Activated CD4-positive, alpha-beta T cell treated with anti-CD3 and anti-CD28 coated beads for 36 hours (primary cell): ENCODE measurements at regions not wholly inside any gene's neighbourhood (a gene's known extent, or its start where the extent isn't known, plus 50 kb on each side); places are given as distances from the start of the nearest gene placed in this dataset.
A peak's percentile ranks its signal among the peaks of the same experiment; 100 is the strongest.

Source experiments
- ATAC-seq: fragments of 200-7000 bp; cut with Tn5 transposase; one replicate; pipeline ENCODE4 v1.10.0; 2021; ENCODE audit warnings: mild to moderate bottlenecking, moderate library complexity
- CTCF ChIA-PET: fragments of 350-600 bp; sonication (Branson Sonifier 250); formaldehyde crosslinking; loops from one replicate; lab custom pipeline; 2021; ENCODE audit warnings: antibody characterized with exemption; lab: Charles Lee
- POLR2A ChIA-PET: fragments of 350-600 bp; sonication (Branson Sonifier 250); formaldehyde crosslinking; loops from one replicate; lab custom pipeline; 2021; ENCODE audit warnings: antibody characterized with exemption, inconsistent platforms; lab: Charles Lee
- DNase-seq: peaks from one replicate; pipeline ENCODE4 v3.0.0-alpha.2; 2020
- H3K27ac Mint-ChIP-seq: one replicate; pipeline ENCODE4 v1.8.0; 2021; ENCODE audit warnings: mixed read lengths
- H3K27me3 Mint-ChIP-seq: one replicate; pipeline ENCODE4 v1.8.0; 2021; ENCODE audit warnings: mixed read lengths
- H3K36me3 Mint-ChIP-seq: one replicate; pipeline ENCODE4 v1.8.0; 2021; ENCODE audit warnings: low read depth, mixed read lengths
- H3K4me1 Mint-ChIP-seq: one replicate; pipeline ENCODE4 v1.8.0; 2021; ENCODE audit warnings: mixed read lengths
- H3K4me3 Mint-ChIP-seq: one replicate; pipeline ENCODE4 v1.8.0; 2021; ENCODE audit warnings: mild to moderate bottlenecking, moderate library complexity, mixed read lengths
- H3K9me3 Mint-ChIP-seq: one replicate; pipeline ENCODE4 v1.8.0; 2021; ENCODE audit warnings: low read depth, mixed read lengths
- intact Hi-C, 2 experiments: fragments of 100-400 bp; cut with DNase I in 1 of 2; cut with micrococcal nuclease in 1 of 2; formaldehyde crosslinking; loops; one replicate each; pipeline versions ENCODE4 v1.14.2 to v1.15.1; 2022 to 2024; cut with DNase I, micrococcal nuclease

DNA sequence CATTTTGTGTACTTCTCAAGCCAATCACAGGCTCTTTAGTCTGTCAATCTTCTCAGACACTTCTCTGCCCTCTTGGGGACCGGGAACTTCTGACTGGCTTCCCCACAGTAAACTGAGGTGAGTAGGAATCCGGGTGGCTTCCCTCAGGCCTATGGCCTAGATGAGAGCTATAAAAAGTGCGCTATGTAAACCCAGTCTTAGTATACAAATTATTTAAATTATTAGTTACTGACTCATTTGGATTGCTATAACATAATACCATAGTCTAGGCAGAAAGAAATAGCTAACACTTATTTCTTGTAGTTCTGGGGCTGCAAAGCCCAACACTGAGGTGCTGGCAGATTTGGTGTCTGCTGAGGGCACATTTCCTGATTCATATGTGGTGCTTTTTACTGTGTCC lies 109.2 kb upstream of the MCHR2 start:
- Mint-ChIP-seq H3K27me3 (peaks cover 14% of the 10 kb centered on the region), H3K4me3 (no peak overlapping the region), H3K36me3 (no peaks in the 10 kb centered on the region), H3K9me3 (no peaks in the 10 kb centered on the region), H3K27ac (no peak overlapping the region), H3K4me1 (no peaks in the 10 kb centered on the region)
- ATAC-seq: no peak
- no peak for DNase-seq
- ChIA-PET POLR2A (no interaction called here), CTCF (interaction anchor here (1.3 kb wide), 1 partner anchor 102 kb away, joined by 3 read pairs; no protein-coding TSS in a partner anchor)
- intact Hi-C loops: no loop called here

DNA sequence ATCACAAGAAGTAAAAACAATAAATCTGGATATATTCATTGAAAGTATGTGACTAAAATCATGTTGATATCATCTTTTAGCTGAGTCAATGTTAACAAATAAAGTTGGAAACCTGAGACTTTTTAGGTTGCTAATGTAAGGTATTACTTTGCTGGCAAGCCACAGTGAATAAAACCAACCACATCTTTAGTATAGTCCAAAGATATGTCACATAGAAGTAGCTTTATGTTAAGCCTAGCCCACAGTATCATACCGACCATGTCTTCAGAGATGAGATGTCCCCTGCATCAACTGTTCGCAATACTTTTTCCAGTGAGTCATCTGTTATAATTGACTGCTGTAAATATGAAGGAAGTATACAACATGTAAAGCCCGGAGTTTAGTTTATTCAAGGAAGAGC lies 107.6 kb upstream of the MCHR2 start:
- Mint-ChIP-seq H3K27ac (no peak overlapping the region), H3K27me3 (peaks cover 13% of the 10 kb centered on the region), H3K4me1 (no peaks in the 10 kb centered on the region), H3K36me3 (no peaks in the 10 kb centered on the region), H3K4me3 (no peak overlapping the region), H3K9me3 (no peaks in the 10 kb centered on the region)
- DNase-seq: no peak
- ChIA-PET POLR2A (no interaction called here), CTCF (no interaction called here)
- no peak for ATAC-seq
- intact Hi-C loops: loop anchor here in 1 of 2 experiments (2.0 kb wide), 1 partner anchor 233 kb away; no protein-coding TSS in a partner anchor

GRCh38 chr6:100100776-100101175 lies 106.8 kb upstream of the MCHR2 start:
- Mint-ChIP-seq H3K9me3 (no peaks in the 10 kb centered on the region), H3K36me3 (no peaks in the 10 kb centered on the region), H3K27ac (no peak overlapping the region), H3K27me3 (peaks cover 8% of the 10 kb centered on the region), H3K4me3 (no peak overlapping the region), H3K4me1 (no peaks in the 10 kb centered on the region)
- DNase-seq (no peak), ATAC-seq (no peak)
- ChIA-PET CTCF (interaction anchor here (0.9 to 3.7 kb wide), 8 partner anchors 16 to 563 kb away, joined by 3 to 32 read pairs (median 4); no protein-coding TSS in a partner anchor), POLR2A (no interaction called here)
- intact Hi-C loops: loop anchor here in 1 of 2 experiments (2.0 kb wide), 1 partner anchor 232 kb away; no protein-coding TSS in a partner anchor

GRCh38 chr6:100099189-100100074 lies 105.4 kb upstream of the MCHR2 start:
- Mint-ChIP-seq H3K27me3 (peaks cover 2% of the 10 kb centered on the region), H3K4me3 (no peak overlapping the region), H3K4me1 (no peaks in the 10 kb centered on the region), H3K36me3 (no peaks in the 10 kb centered on the region), H3K27ac (no peak overlapping the region), H3K9me3 (no peaks in the 10 kb centered on the region)
- CTCF ChIA-PET: interaction anchor here (0.7 to 3.7 kb wide), 13 partner anchors 12 to 565 kb away, joined by 3 to 32 read pairs (median 4); no protein-coding TSS in a partner anchor
- no peak for DNase-seq
- intact Hi-C loops: loop anchor here (1.0 to 10.0 kb wide), 4 partner anchors 97 to 635 kb away; no protein-coding TSS in a partner anchor
- ATAC-seq: no peak
- POLR2A ChIA-PET: no interaction called here

GRCh38 chr6:100096936-100097335 lies 102.9 kb upstream of the MCHR2 start:
- ChIA-PET POLR2A (no interaction called here), CTCF (interaction anchor here (0.7 to 1.1 kb wide), 5 partner anchors 16 to 229 kb away, joined by 3 to 7 read pairs (median 4); no protein-coding TSS in a partner anchor)
- ATAC-seq (no peak), DNase-seq (no peak)
- H3K27me3 Mint-ChIP-seq: peaks cover 2% of the 10 kb centered on the region
- intact Hi-C loops: loop anchor here in 1 of 2 experiments (10.0 kb wide), 1 partner anchor 632 kb away; no protein-coding TSS in a partner anchor
- H3K36me3 Mint-ChIP-seq: no peaks in the 10 kb centered on the region
- no peak overlapping the region for H3K27ac Mint-ChIP-seq
- no peaks in the 10 kb centered on the region for H3K4me1 Mint-ChIP-seq
- no peaks in the 10 kb centered on the region for H3K9me3 Mint-ChIP-seq
- no peak overlapping the region for H3K4me3 Mint-ChIP-seq

DNA sequence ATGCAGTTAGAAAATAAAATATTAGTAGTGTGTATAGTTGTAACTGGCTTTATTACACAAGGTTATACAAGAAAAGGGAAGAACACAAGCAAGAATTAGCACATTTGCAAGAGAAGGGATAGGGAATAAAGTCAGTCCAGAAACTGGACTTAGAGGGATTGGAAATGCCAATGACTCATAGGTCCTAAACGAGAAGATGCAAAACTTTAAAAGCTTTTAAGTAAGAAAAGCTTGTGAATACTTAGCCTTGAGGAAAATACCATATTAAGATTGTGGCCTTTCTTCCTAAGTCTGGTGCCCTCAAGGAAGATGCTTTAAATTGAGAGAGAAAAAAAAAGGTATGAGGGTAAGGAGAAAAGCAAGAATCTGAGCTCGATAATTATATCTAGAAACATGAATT lies 102.3 kb upstream of the MCHR2 start:
- Mint-ChIP-seq H3K4me1 (no peaks in the 10 kb centered on the region), H3K27ac (no peak overlapping the region), H3K27me3 (peaks cover 2% of the 10 kb centered on the region), H3K36me3 (no peaks in the 10 kb centered on the region), H3K9me3 (no peaks in the 10 kb centered on the region), H3K4me3 (no peak overlapping the region)
- CTCF ChIA-PET: interaction anchor here (0.7 to 1.1 kb wide), 4 partner anchors 84 to 228 kb away, joined by 3 to 7 read pairs (median 4); no protein-coding TSS in a partner anchor
- ATAC-seq (no peak), DNase-seq (no peak)
- intact Hi-C loops: loop anchor here in 1 of 2 experiments (10.0 kb wide), 1 partner anchor 632 kb away; no protein-coding TSS in a partner anchor
- POLR2A ChIA-PET: no interaction called here

DNA sequence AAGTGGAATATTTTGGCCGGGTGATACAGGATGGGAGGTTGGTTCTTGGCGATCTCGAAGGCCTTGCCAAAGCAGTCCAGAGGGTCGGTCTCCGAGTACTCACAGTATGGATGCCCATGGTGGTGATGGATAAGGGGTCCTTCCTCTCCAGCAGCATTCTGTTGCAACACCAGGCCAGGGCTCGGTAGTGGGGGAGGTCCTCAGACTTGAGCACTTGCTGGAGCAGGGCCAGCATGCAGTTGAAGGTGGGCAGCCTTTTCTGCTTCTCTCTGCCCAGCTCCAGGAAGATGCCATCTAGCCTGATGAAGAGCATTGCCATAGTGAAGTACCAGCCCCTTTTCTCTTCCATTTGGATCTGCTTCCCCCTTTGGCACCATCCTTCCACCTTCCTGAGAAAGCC lies 99.4 kb upstream of the MCHR2 start:
- ChIA-PET POLR2A (no interaction called here), CTCF (interaction anchor here (0.7 kb wide), 1 partner anchor 356 kb away, joined by 3 read pairs; no protein-coding TSS in a partner anchor)
- Mint-ChIP-seq H3K27ac (no peak overlapping the region), H3K36me3 (no peaks in the 10 kb centered on the region), H3K27me3 (peaks cover 2% of the 10 kb centered on the region), H3K4me3 (no peak overlapping the region), H3K9me3 (no peaks in the 10 kb centered on the region), H3K4me1 (no peaks in the 10 kb centered on the region)
- no peak for ATAC-seq
- intact Hi-C loops: loop anchor here in 1 of 2 experiments (10.0 kb wide), 1 partner anchor 629 kb away; no protein-coding TSS in a partner anchor
- no peak for DNase-seq

DNA sequence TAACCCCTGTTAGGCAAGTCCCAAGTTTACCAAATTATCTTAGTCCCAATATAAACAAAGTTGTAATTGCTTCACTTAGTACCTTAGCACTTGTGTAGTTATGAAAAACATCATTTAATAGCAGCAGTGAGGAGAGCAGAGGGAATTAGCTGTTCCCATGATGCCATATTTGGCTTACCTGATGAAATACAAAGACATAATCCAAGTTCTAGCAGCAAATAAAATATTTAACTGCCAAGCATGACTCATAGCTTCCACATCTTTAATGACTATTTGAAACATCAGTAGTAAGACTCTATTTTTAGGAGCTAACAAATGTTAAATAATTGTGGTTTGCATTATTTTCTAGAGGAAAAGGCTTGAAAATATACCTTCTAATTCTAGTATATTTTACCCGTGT lies 94.0 kb upstream of the MCHR2 start:
- Mint-ChIP-seq H3K36me3 (no peaks in the 10 kb centered on the region), H3K27ac (no peak overlapping the region), H3K4me1 (no peaks in the 10 kb centered on the region), H3K4me3 (no peak overlapping the region), H3K27me3 (peaks cover 2% of the 10 kb centered on the region), H3K9me3 (no peaks in the 10 kb centered on the region)
- DNase-seq (no peak), ATAC-seq (no peak)
- CTCF ChIA-PET: interaction anchor here (1.1 to 1.7 kb wide), 3 partner anchors 11 to 220 kb away, joined by 3 to 5 read pairs (median 5); no protein-coding TSS in a partner anchor
- intact Hi-C loops: no loop called here
- POLR2A ChIA-PET: no interaction called here

- intact Hi-C loops: loop anchor here in 1 of 2 experiments (5.0 kb wide), 1 partner anchor 78 kb away; no protein-coding TSS in a partner anchor
- no peak for ATAC-seq
- Mint-ChIP-seq H3K36me3 (no peaks in the 10 kb centered on the region), H3K27ac (no peak overlapping the region), H3K9me3 (no peaks in the 10 kb centered on the region), H3K27me3 (no peaks in the 10 kb centered on the region), H3K4me3 (no peak overlapping the region), H3K4me1 (no peaks in the 10 kb centered on the region)
- ChIA-PET CTCF (interaction anchor here (1.1 to 1.2 kb wide), 2 partner anchors 15 to 217 kb away, joined by 4 read pairs; no protein-coding TSS in a partner anchor), POLR2A (no interaction called here)
- DNase-seq: no peak
Measured at GRCh38 chr6:100084991-100085364, 91.0 kb upstream of the MCHR2 start.

GRCh38 chr6:100084316-100084990 lies 90.4 kb upstream of the MCHR2 start:
- H3K27me3 Mint-ChIP-seq: no peaks in the 10 kb centered on the region
- ATAC-seq (no peak), DNase-seq (no peak)
- CTCF ChIA-PET: interaction anchor here (1.1 to 1.2 kb wide), 2 partner anchors 16 to 217 kb away, joined by 4 read pairs; no protein-coding TSS in a partner anchor
- no peak overlapping the region for H3K4me3 Mint-ChIP-seq
- H3K9me3 Mint-ChIP-seq: no peaks in the 10 kb centered on the region
- intact Hi-C loops: loop anchor here in 1 of 2 experiments (5.0 kb wide), 1 partner anchor 77 kb away; no protein-coding TSS in a partner anchor
- POLR2A ChIA-PET: no interaction called here
- H3K36me3 Mint-ChIP-seq: no peaks in the 10 kb centered on the region
- no peaks in the 10 kb centered on the region for H3K4me1 Mint-ChIP-seq
- no peak overlapping the region for H3K27ac Mint-ChIP-seq

DNA sequence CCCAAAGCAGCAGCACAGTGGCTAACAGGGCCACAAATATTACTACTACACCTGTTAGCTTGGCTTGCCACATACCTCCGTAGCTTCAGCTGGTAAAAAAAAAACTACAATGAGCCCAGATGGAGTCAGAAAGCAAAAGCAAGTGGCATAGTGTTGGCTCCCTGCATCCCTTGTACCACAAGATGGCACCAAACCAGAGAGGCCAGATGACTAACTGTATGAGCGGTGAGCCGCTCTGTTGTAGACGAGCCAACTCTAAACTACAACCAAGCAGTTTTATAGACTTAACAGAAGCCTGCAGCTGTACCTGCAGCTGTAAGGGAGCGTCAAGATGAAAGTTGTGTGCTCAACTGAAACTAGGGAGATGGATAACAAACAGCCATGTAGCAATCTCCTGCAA lies 84.5 kb upstream of the MCHR2 start:
- ATAC-seq: no peak
- H3K9me3 Mint-ChIP-seq: no peaks in the 10 kb centered on the region
- H3K36me3 Mint-ChIP-seq: no peaks in the 10 kb centered on the region
- peak; percentile 6 for DNase-seq
- ChIA-PET CTCF (no interaction called here), POLR2A (no interaction called here)
- H3K4me3 Mint-ChIP-seq: no peak overlapping the region
- H3K4me1 Mint-ChIP-seq: no peaks in the 10 kb centered on the region
- no peak overlapping the region for H3K27ac Mint-ChIP-seq
- H3K27me3 Mint-ChIP-seq: peaks cover 3% of the 10 kb centered on the region
- intact Hi-C loops: no loop called here
